HG03558 (cell line): ENCODE measurements at regions not wholly inside any gene's neighbourhood (a gene's known extent, or its start where the extent isn't known, plus 50 kb on each side); places are given as distances from the start of the nearest gene placed in this dataset.

Experiments used
- ATAC-seq: cut with Tn5 transposase; IDR thresholded peaks from one replicate; pipeline ENCODE4 v1.9.1; 2021; ENCODE audit warnings: moderate number of reproducible peaks; ENCODE audit not compliant: unreplicated experiment; ENCODE audit errors: extremely low read depth

DNA sequence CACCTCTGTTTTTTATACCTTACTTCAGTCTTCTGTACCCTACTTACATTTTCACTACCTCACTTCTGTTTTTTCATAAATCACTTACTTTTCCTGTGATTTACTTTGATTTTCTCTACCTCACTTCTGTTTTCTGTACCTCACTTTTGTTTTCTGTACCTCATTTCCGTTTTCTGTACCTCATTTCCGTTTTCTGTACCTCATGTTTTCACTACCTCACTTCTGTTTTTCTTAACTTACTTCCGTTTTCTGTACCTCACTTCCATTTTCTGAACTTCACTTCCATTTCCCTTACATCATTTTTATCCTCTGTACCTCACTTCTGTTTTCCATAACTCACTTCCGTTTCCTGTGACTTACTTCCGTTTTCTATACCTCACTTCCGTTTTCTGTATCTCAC is 492.0 kb upstream of the AKR1E2 start:
- no peak for ATAC-seq

DNA sequence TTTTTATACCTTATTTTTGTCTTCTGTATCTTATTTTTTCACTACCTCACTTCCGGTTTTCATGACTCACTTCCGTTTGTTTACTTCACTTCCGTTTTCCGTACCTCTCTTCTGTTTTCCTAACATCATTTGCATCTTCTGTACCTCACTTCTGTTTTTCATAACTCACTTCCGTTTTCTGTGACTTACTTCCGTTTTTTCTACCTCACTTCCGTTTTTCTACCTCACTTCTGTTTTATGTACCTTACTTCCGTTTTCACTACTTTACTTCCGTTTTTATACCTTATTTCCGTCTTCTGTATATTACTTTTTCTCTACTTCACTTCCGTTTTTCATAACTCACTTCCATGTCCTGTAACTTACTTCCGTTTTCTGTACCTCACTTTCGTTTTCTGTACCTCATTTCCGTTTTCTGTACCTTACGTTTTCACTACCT is 492.5 kb upstream of the AKR1E2 start:
- ATAC-seq, result no peak

GRCh38 chr10:4332764-4333458 is 493.1 kb upstream of the AKR1E2 start:
- no peak for ATAC-seq

DNA sequence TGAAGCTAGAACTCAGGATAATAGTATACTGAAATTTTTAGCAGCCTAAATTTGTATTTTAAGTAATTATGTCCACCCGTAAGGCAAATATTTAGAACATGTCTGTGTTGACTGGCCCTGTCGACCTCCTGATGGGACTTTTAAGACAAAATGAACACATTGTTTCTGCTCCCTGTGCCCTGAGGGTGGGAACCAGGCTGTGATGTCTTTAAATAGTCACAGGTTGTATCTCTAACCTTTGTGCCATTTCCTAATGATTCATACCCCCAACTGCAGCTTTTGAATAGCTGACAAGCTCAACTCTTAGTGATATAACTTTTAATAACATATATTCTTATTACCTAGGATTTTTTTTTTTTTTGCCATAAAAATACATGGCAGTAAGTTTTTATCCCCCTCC is 494.9 kb upstream of the AKR1E2 start:
- ATAC-seq, result no peak

DNA sequence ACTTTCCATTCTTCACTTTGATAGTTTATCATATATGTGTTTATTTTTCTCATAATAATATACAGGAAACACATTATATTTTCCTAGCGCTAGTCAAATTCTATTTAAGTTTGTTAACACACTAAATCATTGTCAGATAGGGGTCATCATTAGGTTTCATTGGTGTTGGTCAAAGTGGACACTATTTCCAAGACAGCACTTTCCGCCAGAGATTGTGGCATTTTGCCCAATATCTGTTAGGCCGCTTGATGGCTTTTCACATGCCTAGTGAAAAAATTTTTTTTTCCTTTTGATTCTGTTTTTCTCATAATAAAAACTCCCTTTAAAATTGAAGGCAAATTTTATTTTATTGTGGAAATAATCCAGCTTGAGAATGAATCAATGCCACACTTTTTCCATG is 495.4 kb upstream of the AKR1E2 start:
- ATAC-seq, result no peak

GRCh38 chr10:4329225-4329624 is 496.8 kb upstream of the AKR1E2 start:
- ATAC-seq, result no peak

- no peak for ATAC-seq
Observed at GRCh38 chr10:4326647-4327046, 499.4 kb upstream of the AKR1E2 start.

DNA sequence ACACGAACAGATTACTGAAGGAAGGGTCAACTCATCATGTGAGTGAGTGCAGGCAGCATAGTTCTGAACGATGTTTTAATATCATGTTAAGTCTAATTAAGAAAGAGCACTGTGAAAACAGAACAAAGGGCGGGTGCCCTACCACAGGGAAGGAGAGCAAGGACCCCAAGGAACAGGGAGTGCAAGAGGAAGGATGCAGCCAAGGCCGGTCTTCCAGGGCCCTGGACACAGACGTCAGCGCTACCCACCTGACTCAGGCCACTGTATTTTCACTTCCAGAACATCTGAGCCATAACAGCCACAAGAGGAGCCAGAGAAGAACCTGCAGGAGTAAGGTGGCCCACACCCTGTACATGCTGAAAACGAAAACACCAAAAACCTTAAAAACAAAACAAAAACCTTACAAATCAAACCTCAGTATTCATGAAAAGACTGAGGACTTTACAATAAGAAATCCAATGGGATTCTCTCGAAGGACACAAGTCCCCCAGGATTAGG is 506.1 kb upstream of the AKR1E2 start:
- ATAC-seq, result no peak

- ATAC-seq, result no peak
Observed at GRCh38 chr10:4316161-4316810, 509.7 kb upstream of the AKR1E2 start.

DNA sequence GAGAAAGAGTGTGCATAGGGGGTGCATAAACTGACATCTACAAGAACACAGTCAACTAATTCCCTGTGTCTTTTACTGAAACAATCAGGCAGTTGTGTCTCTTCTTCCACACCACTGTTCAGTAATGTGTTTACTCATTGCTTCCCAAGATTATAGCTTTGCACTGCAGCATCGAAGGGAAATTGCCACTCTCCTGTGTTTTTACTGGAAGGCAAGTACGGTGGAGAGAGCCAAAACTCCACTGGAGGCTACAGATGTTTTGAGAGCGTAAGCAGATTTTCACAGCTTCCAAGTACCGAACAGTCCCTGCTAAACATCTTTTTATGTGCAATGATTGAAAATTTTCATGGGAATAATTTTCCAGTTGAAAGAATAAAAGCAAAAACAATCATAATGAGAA is 510.5 kb upstream of the AKR1E2 start:
- ATAC-seq, result no peak

DNA sequence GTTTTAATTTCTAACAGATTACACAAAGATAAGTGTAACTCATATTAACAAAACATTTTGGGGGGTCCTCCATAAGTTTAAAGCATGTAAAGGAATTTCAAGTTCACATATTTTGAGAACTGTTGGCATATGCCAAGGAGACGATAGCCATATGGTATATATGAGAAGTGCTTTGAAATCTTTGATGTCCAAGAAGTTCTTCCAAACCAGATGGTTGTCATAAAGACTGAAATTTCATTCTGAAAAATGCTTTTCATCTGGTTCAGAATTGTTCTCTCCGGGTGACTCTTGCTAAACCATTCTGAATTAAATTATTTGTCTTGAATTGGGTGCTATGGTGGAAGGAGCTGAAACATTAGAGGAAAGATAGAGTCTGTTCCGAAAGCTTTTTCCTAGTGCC is 513.0 kb upstream of the AKR1E2 start:
- ATAC-seq, result no peak

DNA sequence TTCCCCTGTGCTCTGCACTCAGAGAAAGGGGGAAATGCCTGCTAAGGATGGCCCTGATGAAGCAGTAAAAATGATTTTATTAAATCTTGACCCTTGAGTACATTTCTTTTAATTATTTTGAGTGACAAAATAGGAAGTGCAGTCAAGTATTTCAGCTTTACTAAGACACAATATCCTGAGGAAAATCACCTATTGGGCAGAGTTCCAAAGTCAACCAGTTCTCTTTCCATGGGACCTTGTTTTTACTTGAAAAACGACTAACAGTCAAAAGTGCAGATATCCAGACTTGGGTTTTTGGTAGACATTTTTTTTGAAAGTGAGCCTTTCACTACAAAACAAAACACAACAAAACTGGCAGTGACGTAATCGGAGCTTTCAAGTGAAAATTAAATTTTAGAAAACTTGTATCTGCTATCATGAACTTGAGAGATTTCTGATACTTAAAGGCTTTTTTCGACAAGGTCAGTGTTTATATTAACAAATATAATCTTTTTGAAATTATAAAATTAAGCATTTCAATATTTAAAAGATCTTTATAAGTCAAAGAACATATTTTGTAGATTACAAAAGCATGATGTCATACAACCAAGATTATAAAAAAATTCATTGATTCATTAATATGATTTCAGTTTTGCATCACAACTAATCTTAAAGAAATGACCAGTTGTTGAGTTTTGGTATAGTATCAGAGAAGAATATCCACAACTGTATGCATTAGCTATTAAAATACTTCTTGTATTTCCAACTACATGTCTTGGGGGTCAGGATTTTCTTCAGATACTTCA is 513.8 kb upstream of the AKR1E2 start:
- no peak for ATAC-seq

DNA sequence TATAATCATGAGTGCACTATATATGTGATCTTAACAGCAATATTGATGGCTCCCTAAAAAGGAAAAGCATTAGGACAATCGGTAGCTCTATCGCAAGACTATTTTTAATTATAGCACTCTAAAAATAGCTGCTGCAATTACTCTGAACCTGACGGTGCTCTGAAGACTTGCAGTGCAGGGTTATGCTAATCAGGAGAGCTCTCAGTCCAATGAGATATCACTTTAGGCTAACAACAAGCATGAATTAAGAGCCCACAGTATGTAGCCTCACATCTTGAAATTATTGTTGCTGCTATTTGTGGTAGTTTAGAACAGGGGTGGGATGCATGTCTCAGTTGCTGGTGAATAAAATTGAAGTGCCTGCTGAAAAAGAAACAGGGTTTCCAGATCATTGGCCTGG is 515.8 kb upstream of the AKR1E2 start:
- no peak for ATAC-seq

DNA sequence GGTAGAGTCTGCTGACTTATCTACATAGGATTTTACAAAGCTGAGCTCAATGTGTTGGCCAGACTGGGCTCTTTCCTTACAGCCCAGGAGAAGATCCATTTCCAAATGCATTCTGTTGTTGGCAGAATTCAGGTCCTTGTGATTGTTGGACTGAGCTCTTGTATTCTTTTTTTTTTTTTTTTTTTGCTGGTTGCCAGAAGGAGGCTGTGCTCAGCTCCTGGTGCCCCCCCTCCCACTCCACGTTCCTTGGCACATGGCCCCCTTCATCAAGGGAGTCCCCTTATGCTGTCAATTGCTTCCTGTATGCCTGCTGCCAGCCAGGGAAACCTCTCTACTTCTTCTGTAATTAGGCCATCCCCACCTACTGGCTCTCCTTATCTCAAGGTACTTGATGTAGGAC is 518.1 kb upstream of the AKR1E2 start:
- no peak for ATAC-seq

DNA sequence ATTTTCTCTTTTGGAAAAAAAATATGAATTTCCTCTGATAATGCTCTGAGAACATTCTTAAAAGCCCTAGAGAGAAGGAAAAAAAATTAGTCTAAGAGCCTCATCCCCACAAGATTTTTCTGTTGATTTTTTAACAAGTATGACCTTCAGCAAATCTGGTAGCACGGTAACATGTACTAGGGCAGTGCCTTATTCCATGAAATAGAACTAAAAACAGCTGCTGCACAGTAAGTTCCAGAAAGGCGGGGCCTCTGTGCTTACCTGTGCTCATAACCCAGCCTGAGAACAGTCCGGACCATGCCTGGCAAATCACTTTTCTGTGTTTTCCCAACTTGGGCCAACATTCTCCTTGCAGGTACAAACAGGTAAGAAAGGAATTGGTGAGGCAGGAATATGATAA is 519.1 kb upstream of the AKR1E2 start:
- no peak for ATAC-seq

DNA sequence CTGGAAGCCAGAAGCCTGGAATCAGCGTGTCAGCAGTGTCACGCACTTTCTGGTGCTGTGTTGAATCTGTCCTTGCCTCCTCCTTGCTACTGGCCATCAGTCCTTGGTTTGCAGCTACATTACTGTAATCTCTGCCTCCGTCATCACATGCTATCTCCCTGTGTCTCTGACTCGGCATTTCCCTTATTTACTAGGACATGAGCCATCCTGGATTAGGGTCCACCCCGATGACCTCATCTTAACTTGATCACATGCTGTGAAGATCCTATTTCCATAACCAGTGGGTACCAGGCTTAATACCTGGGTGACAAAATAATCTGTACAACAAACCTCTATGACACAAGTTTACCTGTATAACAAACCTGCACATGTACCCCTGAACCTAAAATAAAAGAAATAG is 518.0 kb upstream of the KLF6 start:
- ATAC-seq, result no peak

DNA sequence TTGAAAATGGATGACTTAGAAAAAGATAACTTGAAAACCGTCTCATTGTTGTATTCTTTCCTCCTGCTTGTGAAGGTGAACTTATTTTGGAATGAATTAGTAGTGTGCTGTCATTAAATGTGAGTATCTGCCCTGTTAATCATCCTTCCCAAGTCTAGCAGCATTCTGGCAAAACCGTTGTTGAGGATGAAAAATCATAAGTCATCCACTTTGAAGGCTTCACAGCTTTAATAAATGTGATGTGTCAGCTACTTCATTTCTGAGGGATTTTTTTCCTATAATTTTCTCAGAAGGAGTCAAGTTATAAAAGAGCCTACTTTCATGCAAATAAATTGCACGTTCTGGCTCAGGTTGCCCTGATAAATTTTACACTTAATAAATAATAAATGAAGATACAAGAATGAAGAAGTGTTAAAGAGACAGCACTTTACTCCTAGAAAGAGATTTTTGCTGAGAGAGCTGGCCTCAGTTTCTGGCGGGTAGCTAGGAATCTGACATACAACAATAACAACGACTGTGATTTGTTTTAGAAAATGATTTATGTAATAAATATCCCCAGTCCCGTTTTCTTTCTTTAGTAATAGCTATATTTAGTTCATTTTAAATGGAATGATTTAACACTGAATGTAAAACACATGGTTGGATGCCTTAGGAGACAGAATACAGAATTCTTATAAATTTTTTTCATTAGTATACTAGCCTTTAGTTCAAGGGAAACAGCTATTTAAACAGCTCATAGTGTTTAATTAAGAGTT is 516.5 kb upstream of the KLF6 start:
- no peak for ATAC-seq

DNA sequence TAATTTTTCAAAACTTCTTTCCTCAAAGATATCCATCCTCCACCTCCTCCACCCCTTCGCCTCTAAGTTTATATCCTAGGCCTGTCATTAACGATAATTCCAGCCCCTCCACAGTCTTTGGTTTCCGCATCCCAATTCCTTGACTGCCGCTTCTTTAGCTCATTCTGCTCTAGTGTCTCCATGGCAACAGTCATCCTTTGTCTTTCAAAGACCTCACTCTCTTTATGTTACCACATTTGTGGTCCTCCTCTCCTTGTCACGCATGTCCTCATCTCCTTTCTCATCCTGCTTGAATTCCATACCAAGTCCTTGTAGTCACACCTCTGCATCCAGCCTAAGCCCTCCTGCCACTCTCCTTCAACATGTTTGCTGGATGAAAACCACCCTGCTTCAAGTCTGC is 511.2 kb upstream of the KLF6 start:
- ATAC-seq, result no peak

DNA sequence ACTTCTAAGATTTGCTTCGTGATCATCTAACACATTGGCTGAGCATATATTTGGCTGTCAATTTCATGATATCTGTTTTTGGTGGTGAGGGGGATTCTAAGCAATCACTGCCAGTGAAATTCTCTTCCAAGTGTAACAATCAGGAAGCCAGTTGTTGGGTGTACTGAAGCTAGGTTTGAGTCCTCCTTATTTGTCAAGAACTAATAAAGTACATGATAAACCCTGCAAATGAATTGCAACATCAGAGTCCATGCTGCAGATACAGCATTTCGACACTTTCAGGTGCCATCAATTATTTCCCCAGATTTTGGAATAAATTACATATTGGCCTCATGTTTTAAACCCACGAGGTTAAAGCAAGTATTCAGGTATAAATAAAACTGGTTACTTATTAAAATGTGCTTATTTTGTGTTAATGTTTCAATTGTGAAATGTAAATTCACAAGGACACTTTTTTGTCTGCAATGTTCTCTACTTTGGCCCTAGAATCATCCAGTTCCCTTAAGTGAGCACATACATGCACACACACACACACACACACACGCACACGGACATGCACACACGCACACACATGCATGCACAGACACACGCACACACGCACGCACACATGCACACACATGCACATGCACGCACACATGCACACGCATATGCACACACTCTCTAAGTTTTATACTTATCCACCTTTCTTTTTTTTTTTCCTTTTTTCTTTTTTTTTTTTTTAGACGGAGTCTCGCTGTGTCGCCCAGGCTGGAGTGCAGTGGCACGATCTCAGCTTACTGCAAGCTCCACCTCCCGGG is 510.2 kb upstream of the KLF6 start:
- no peak for ATAC-seq

DNA sequence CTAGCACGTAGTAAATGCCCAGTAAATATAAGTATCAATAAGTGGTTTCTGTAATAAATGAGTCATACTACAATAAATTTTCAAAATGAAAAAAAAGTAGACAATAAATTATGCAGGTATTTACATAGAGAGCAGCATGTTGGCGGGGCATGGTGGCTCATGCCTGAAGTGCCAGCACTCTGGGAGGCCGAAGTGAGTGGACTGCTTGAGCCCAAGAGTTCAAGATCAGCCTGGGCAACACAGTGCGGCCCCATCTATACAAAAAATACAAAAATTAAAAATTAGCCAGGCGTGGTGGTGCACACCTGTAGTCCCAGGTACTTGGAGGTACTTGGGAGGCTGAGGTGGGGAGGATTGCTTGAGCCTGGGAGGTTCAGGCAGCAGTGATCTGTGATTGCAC is 509.3 kb upstream of the KLF6 start:
- ATAC-seq, result no peak
